Heart left ventricle (tissue), 16 donors: ENCODE measurements at regions not wholly inside any gene's neighbourhood (a gene's known extent, or its start where the extent isn't known, plus 50 kb on each side); places are given as distances from the start of the nearest gene placed in this dataset.

Experiments used
- ATAC-seq, 4 donors: fragments of 200-7000 bp; cut with Tn5 transposase; one replicate each; pipeline ENCODE4 v1.9.1; 2020 to 2022; ENCODE audit warnings: moderate library complexity in 4 of 4, mild to moderate bottlenecking in 3 of 4, moderate number of reproducible peaks in 1 of 4
- DNase-seq, 5 donors: peaks; one replicate each; pipeline ENCODE4 v3.0.0-alpha.2; 2020
- H3K27ac ChIP-seq, 12 donors: fragments of 200-600 bp; sonication (generic) in 4 of 12; one replicate each; pipeline versions ENCODE4 v1.5.0 to v1.8.0; 2016 to 2022; ENCODE audit warnings: mild to moderate bottlenecking in 2 of 12
- H3K27me3 ChIP-seq, 9 donors: fragments of 200-600 bp; sonication (generic) in 2 of 9; one replicate each; pipeline versions ENCODE4 v1.5.1 to v1.8.0; 2016 to 2022; ENCODE audit warnings: mild to moderate bottlenecking in 3 of 9
- H3K36me3 ChIP-seq, 9 donors: fragments of 200-600 bp; sonication (generic) in 2 of 9; one replicate each; pipeline versions ENCODE4 v1.5.0 to v1.8.0; 2018 to 2022; ENCODE audit warnings: mild to moderate bottlenecking in 2 of 9
- H3K4me1 ChIP-seq, 12 donors: fragments of 200-600 bp; sonication (generic) in 4 of 12; one replicate each; pipeline versions ENCODE4 v1.5.0 to v1.8.0; 2016 to 2022; ENCODE audit warnings: mild to moderate bottlenecking in 3 of 12
- H3K4me3 ChIP-seq, 12 donors: fragments of 200-600 bp; sonication (generic) in 4 of 12; one replicate each; pipeline versions ENCODE4 v1.5.0 to v1.8.0; 2017 to 2022; ENCODE audit warnings: mild to moderate bottlenecking in 9 of 12, moderate library complexity in 4 of 12
- H3K9me3 ChIP-seq, 12 donors: fragments of 200-600 bp; sonication (generic) in 4 of 12; one replicate each; pipeline versions ENCODE4 v1.5.0 to v1.8.0; 2016 to 2022; ENCODE audit warnings: mild to moderate bottlenecking in 1 of 12
- POLR2A ChIP-seq, 2 donors: fragments of 450-650 bp; IDR thresholded peaks; one replicate each; pipeline ENCODE4 v1.6.1; 2017; ENCODE audit warnings: antibody characterized with exemption in 2 of 2, mild to moderate bottlenecking in 2 of 2, moderate library complexity in 2 of 2
- WGBS, 4 donors: extraction: QIAGEN DNeasy Blood & Tissue Kit in 2 of 4; methylation state at CpG; one replicate each; pipeline versions ENCODE4 v1.1.5 to v1.1.7; 2013 to 2018; 5-methylcytosine and 5-hydroxymethylcytosine counted together
- intact Hi-C, 10 donors: fragments of 100-400 bp; cut with DNase I; formaldehyde crosslinking; loops; one replicate each; pipeline versions ENCODE4 v1.11.1 to v1.14.2; 2022
- TF ChIP-seq, protein P1 (sequence below), 12 donors: fragments of 200-600 bp; sonication (generic) in 4 of 12; IDR thresholded peaks; one replicate each; pipeline versions ENCODE4 v1.5.0 to v1.8.0; 2018 to 2022; ENCODE audit warnings: antibody characterized with exemption in 12 of 12, mild to moderate bottlenecking in 5 of 12
- donor health status: ischemic (EF 13 %, LVEDD 7.1; RV severe dilation, severe dysfunction).
- donor health status: healthy with polysubstance abuse.
- donor health status: DM: no; HTN: yes; CAD: no.
- donor health status: DM: no; HTN: no; CAD: no.
- donor health status: ischemic (EF 25% LVEDD 6.9; RV normal size, moderate dysfunction).
- donor health status: ischemic (EF 25% LVEDD 5.7; RV mildly dilated, moderate dysfunction).
- donor health status: healthy.
- donor health status: DM: yes; HTN: yes; CAD: no.
- donor health status: ischemic (EF 35%, LVEDD 5.7; RV mildly dilated, moderate dysfunction).
- donor health status: nonischemic (EF 11% LVEDD 7.7; RV severe dilation, severe dysfunction).
- donor health status: DM: yes; HTN: yes; CAD: no.
- donor health status: PGD.
- donor health status: ischemic (EF 29% LVEDD 5.4; RV normal size, mild dysfunction).
- donor health status: nonischemic (EF 23%, LVEDD 6.1; RV moderate dilation, normal function).

DNA sequence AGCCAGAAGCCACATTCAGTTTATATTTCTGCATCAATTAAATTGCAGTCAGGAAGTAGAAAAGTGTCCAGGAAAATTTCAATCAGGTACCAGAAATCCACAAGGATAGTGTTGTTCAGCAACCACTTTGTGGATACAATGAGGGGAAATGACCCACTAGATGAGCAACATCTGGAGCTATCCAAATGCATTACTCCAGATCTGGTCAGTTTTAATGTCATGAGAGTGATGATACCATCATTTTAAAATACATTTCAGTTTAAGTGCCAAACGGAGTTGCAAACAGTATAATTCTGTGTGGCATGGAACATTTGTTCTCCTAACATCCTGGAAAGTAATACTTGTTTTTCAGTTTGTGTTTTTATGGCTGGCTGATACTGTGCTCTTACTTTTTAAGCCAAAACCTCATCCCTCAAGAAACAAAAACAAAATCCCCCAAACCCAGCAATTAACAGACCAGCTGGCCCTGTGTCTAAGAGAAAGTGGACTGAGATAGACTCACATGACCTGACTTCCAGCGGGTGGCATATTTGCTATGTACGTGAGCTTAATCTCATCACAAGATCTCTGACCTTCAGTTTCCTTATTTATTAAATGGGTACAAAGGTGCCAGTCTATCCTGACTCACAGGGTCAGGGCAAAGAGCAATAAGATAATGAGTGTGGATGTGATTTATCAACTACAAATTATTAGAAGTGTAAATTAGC is 58.8 kb upstream of the CNKSR3 start:
- 28 to 38% (median 33%) methylated on average over 3 of the region's 3 CpGs for WGBS, 4 donors
- peaks cover 0 to 9% (median 0%) of the 10 kb centered on the region in 12 donors for H3K4me1 ChIP-seq
- TF ChIP-seq, protein P1, sequence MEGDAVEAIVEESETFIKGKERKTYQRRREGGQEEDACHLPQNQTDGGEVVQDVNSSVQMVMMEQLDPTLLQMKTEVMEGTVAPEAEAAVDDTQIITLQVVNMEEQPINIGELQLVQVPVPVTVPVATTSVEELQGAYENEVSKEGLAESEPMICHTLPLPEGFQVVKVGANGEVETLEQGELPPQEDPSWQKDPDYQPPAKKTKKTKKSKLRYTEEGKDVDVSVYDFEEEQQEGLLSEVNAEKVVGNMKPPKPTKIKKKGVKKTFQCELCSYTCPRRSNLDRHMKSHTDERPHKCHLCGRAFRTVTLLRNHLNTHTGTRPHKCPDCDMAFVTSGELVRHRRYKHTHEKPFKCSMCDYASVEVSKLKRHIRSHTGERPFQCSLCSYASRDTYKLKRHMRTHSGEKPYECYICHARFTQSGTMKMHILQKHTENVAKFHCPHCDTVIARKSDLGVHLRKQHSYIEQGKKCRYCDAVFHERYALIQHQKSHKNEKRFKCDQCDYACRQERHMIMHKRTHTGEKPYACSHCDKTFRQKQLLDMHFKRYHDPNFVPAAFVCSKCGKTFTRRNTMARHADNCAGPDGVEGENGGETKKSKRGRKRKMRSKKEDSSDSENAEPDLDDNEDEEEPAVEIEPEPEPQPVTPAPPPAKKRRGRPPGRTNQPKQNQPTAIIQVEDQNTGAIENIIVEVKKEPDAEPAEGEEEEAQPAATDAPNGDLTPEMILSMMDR (IDR thresholded peaks at IDR 0.05), result no peak
- TF ChIP-seq POLR2A (IDR thresholded peaks at IDR 0.05), result no peak
- intact Hi-C loops, result no loop called here
- no peak overlapping the region for H3K27ac ChIP-seq
- DNase-seq (no peak), ATAC-seq (no peak)
- H3K27me3 ChIP-seq, result no peaks in the 10 kb centered on the region
- H3K4me3 ChIP-seq, result no peak overlapping the region
- no peaks in the 10 kb centered on the region for H3K9me3 ChIP-seq
- no peaks in the 10 kb centered on the region for H3K36me3 ChIP-seq

DNA sequence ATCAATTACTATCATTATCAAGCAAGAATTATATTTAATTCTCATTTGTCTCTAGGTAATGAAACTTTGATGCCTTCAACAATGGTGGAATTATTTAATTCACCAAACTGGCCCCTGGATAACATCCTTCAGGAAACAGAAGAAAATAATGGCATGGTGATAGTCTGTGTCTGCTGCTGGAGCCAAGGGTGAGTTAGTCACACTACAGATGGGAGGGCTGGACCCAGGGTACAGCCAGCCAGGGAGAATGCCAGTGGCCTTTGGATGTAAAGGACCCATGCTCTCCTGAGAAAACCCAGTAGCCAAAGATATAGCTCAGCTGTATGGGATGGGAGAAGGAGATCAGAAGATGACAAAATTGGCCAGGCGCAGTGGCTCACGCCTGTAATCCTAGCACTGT is 60.0 kb upstream of the CNKSR3 start:
- intact Hi-C loops, result no loop called here
- H3K27ac ChIP-seq, result no peak overlapping the region
- no peaks in the 10 kb centered on the region for H3K36me3 ChIP-seq
- H3K9me3 ChIP-seq, result no peaks in the 10 kb centered on the region
- DNase-seq, result no peak
- H3K4me3 ChIP-seq, result no peak overlapping the region
- H3K4me1 ChIP-seq, result peaks cover 0 to 9% (median 0%) of the 10 kb centered on the region in 12 donors
- no peaks in the 10 kb centered on the region for H3K27me3 ChIP-seq
- ATAC-seq, result no peak
- WGBS, 4 donors, result 97 to 100% (median 99%) methylated on average over 2 of the region's 2 CpGs
- no peak for TF ChIP-seq POLR2A (IDR thresholded peaks at IDR 0.05)
- TF ChIP-seq, protein P1 (IDR thresholded peaks at IDR 0.05), result no peak

DNA sequence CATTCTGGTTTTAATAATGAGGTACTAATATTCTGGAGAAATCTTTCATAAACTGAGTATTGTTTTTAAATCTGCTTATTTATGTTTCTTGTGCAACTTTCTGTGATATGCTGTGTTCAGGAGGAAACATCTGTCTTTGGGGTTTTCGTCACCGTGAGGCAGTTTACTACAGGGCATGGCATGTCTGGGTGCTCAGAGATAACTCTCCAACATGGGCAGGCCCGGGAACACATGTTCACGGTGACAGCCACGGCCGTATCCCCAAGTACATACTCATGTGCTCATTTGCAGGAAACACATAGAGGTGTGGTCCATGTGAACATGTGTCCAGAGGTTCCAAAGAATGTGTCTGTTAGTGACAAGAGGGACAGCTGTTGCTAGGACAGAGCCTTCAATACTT is 62.1 kb upstream of the CNKSR3 start:
- Histone ChIP-seq H3K4me3 (no peak overlapping the region), H3K4me1 (peaks cover 0 to 9% (median 0%) of the 10 kb centered on the region in 12 donors), H3K27ac (no peak overlapping the region), H3K9me3 (no peaks in the 10 kb centered on the region), H3K36me3 (no peaks in the 10 kb centered on the region), H3K27me3 (no peaks in the 10 kb centered on the region)
- ATAC-seq (no peak), DNase-seq (no peak)
- 64 to 84% (median 70%) methylated on average over 6 of the region's 6 CpGs for WGBS, 4 donors
- no peak for TF ChIP-seq POLR2A (IDR thresholded peaks at IDR 0.05)
- TF ChIP-seq, protein P1 (IDR thresholded peaks at IDR 0.05), result no peak
- intact Hi-C loops, result no loop called here

DNA sequence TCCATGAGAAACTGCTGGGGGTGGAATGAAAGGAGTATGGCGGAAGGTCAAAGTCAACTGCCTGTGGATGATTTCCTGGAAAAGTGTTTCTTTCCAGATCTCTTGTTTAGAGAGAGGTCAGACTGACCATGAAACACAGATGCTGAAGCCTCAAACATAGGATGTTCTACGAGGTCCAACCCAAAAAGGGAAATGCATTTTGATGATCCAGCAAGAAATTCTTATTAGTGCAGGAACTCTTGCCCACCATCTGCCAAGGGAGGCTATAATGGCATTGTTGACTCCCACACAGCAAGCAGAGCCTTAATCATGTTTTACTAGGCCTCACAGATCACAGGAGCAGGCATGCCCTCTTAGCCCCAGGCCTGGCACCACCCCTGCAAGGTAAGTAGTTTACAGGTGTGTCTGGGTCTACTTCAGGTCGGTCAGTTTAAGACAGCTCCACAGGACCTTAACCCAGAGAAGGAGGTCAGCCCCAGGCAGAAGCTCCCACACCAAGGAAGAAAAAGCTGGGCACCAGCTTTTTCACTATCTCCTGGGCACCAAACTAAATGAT is 67.6 kb upstream of the CNKSR3 start:
- Histone ChIP-seq H3K27ac (no peak overlapping the region), H3K9me3 (peaks cover 0 to 13% (median 0%) of the 10 kb centered on the region in 12 donors), H3K4me3 (no peak overlapping the region), H3K36me3 (no peaks in the 10 kb centered on the region), H3K27me3 (no peaks in the 10 kb centered on the region), H3K4me1 (no peaks in the 10 kb centered on the region)
- ATAC-seq, result no peak
- TF ChIP-seq, protein P1 (IDR thresholded peaks at IDR 0.05), result no peak
- TF ChIP-seq POLR2A (IDR thresholded peaks at IDR 0.05), result no peak
- intact Hi-C loops, result no loop called here
- DNase-seq, result no peak
- 81 to 94% (median 93%) methylated on average over 3 of the region's 3 CpGs for WGBS, 4 donors
